HG03460 (cell line): ENCODE measurements at regions not wholly inside any gene's neighbourhood (a gene's known extent, or its start where the extent isn't known, plus 50 kb on each side); places are given as distances from the start of the nearest gene placed in this dataset.
A peak's percentile ranks its signal among the peaks of the same experiment; 100 is the strongest.
"Not testable (repeated sequence)": the region's sequence is repeated elsewhere in the genome, so short reads cannot be mapped to it uniquely, and the experiment has no call there.

Experiments
- ATAC-seq: cut with Tn5 transposase; IDR thresholded peaks from one replicate; pipeline ENCODE4 v1.9.1; 2021; ENCODE audit not compliant: unreplicated experiment

GRCh38 chr4:1589098-1589497 lies 95.0 kb downstream of the FAM53A start:
- ATAC-seq = no peak

DNA sequence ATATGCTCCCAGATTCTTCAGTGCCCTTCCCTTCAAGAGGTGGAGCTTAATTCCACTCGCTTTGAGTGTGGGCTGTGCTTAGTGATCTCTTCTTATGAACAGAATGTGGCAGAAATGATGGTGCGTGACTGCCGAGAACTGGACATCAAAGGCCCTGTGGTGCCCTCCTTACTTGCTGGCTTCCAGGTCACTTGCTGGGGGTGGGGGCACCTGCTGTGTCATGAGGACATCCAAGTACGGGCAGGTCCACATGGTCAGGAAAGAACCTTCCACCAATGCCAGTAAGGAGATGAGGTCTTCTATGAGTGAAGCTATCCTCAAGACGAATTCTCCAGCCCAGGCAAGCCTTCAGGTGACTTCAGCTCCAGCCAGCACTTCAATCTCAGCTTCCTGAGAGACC lies 95.8 kb downstream of the FAM53A start:
- no peak for ATAC-seq

GRCh38 chr4:1584498-1584897 lies 99.6 kb downstream of the FAM53A start:
- ATAC-seq = no peak

DNA sequence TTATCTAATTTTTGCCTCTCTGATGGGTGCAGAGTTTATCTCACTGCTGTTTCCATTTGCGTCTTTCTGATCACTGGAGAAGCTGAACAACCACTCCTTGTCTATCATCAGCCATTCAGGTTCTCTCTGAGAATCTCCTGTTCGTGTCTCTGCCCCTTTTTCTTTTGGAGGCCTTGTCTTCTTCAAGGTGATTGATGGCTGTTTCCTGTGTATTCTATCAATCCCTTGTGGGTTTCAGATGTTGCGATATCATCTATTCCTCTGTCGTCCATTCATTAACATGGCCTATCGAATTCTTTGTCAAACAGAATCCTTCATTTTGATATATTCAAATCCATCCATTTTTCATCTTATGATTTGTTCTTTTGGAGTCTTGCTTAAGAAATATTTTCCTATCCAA lies 100.3 kb downstream of the FAM53A start:
- no peak for ATAC-seq

DNA sequence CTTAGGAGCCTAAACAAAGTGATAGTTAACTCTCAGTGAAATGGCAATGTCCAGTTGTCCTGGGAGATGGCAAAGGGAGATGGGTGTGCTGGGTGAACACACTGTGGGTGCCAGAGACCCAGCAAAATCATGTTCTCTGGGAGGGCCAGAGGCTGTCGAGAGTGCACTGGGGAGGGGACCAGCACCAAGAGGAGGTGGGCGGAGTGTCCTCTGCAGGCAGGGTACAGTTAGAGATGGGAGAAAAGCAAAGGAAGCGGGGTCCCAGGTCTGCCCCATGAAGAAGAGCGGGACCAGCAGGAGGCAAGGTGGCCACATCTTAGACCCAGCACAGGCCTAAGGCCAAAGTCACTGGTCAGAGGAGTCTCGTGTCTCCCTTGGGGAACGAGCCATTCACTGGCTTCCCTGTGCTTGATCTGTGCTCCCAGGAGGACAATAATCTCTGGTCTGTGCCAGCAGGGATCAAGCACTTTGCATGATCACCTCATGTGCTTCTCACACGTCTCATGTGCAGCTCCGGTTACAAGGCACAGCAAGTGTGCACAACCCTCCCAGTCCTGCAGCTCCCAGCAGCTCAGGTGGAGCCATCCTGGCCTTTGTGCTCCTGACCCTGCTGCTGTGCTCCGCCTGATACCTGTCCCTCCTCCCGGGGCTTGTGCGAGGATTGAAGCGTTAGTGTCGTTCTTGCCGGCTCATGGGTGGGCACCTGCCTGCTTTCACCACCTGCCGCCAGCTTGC lies 100.9 kb downstream of the FAM53A start:
- ATAC-seq = no peak

DNA sequence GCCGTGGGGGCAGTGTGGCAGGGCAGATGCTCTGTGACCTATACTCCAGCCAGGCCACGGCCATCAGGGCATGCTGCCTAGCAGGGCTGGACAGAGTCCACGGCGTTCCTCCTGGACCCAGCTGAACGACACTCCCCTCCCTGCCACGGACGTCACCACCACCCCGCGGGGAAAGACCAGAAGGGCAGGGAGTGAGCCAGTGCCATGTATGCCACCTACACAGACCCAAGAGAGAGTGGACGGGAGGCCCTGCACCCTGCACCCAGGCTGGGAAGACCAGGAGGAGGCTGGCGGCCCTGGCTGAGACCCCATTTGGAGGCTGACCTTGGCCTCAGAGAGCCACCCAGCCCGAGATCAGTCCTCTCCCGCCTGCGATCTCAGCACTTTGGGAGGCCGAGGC lies 101.9 kb downstream of the FAM53A start:
- no peak for ATAC-seq

GRCh38 chr4:1581164-1581894 lies 102.8 kb downstream of the FAM53A start:
- not testable (repeated sequence) for ATAC-seq

DNA sequence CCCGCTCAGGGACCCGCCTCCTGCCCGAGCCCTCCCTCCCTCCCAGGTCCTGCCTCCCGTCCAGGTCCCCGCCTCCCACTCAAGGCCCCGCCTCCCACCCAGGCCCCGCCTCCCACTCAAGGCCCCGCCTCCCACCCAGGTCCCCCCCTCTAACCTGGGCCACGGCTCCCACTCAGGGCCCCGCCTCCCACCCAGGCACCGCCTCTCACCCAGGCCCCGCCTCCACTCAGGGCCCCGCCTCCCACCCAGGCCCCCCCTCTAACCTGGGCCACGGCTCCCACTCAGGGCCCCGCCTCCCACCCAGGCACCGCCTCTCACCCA lies 103.5 kb downstream of the FAM53A start:
- not testable (repeated sequence) for ATAC-seq

DNA sequence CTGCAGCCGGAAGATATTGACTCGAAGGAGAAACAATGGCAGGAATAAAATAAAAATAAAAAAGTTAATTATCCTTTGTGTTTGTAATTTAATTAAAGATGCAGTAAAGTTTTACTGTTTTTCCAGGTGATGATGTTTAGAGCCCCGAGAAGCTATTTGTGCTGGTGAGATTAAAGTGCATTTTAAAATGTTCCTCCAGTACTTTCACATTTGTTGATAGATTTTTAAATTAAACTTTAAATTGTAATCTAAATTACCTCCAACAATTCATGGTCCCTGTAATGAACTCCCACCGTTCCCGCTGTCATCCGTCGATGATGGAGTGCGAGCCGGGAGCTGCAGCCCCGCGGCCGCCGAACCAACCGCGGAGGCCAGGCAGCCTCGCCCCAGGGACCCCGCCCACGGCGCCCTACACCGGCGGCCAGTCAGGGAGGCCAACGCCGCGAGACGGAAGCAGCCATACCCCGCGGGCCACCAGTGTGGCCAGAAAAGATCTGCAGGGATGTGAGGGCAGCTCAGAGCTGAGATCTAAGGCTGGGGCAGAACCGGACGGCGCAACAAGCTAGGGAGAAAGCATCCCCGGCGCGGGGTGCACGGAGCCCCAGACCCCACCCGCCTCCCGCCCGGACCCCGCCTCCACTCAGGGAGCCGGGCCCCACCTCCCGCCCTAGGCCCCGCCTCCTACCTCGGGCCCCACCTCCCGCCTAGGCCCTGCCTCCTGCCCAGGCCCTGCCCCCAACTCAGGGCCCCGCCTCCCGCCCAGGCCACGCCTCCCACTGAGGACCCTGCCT lies 104.0 kb downstream of the FAM53A start:
- ATAC-seq = peak; percentile 39

DNA sequence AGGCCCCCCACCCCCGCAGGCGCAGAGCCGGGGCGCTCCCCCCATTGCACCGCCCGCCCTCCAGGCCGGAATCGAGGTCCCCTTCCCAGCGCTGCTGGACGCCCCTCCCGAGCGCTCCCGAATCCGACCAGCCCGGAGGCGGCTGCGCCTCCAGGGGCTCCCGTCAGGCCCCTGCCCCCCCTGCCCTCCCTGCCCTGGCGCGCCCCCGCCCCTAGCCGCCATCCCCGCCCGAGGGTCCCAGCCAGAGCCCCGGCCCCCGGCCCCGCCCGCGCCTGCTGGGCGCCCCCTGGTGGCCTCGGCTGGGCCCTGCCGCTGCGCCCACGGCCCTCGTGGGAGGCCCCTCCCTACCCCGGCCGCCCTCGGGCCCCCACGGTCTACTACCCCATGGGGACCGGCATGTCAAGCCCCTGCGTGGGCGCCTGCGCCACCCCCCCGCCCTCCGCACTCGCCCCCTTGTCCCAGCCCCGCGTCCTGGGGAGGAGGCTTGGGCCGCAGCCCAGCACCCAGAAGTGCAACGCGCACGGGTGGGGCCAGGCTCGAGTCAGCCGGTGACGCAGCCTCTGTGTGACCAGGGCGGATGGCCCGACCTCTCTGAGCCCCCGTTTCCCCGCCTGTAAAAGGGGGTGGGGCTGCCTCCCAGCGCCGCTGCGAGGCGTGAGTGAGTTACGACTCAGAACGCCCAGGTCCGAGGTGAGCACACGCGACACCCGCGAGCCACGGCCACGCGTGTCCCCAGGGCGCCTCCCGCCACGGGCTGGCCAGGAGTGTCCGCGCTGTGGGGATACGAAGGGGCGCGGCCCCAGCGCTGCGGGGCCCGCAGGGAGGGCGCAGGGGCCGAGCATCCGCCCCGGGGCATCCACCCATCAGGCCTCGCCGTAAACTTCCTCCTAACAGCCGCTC lies 104.9 kb downstream of the FAM53A start:
- ATAC-seq = peak; percentile 40

DNA sequence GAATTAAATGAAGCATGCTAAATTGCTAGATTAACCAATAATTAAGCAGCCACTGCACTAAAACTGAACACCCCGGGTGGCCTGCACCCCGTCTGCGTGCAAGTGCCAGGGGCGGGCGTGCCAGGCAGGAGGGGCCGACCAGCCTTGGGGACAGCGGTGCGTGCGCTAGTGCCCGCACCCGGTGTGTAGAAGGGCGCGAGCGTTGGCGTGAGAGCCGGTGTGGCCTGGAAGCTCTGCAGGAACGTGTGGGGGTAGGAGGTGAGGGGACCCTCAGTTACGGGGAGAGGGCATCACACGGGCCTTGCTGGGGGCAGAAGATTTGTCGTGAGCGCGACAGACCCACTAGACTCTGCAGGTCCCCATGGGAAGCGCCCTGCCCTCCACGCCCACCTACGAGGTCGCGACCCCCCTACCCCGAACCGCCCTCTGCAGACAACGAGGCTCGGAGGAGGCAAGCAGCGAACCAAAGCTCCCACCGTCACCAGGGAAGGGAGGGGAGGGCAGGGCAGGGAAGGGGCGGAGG lies 105.8 kb downstream of the FAM53A start:
- no peak for ATAC-seq

- ATAC-seq = no peak
Observed at GRCh38 chr4:1577822-1578217, 106.3 kb downstream of the FAM53A start.

DNA sequence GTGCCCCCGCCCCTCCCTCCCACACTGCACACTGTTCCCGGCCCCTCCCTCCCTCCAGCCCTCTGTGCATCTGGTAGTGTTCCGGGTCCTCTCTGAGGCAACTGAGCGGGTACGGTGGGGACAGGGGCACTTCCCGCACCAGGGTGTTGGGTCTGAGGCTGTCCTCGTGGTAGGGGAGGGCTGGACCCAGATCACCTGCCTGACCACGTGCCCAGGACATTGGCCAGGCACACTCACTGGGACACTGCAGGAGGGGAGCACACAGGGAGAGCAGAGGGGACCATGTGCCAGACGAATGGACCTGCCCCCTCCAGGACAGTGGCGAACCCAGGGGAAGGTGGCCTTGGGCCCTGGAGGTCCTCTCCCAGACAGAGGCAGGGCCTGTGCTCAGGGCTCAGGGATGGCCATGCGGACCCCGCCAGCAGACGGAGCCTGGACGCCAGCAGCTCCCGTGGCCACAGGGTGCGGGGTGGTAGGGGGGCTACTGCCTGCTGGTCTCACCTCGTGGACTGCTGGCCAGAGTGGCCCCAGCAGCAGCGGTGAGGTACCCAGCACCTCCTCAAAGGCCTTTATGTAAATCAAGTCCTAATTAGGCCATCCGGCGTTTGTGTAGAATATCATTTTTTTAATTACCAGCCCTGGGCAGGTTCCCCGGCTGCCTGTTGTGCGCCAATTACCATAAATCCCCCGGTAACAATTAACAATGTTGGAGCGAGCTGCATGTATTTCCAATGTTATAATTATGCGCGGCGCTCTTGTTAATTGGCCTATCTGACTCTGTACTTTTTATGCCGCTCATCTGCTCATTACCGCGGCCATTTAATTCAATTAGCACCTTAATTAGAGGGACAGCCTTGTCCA lies 106.9 kb downstream of the FAM53A start:
- ATAC-seq = no peak

DNA sequence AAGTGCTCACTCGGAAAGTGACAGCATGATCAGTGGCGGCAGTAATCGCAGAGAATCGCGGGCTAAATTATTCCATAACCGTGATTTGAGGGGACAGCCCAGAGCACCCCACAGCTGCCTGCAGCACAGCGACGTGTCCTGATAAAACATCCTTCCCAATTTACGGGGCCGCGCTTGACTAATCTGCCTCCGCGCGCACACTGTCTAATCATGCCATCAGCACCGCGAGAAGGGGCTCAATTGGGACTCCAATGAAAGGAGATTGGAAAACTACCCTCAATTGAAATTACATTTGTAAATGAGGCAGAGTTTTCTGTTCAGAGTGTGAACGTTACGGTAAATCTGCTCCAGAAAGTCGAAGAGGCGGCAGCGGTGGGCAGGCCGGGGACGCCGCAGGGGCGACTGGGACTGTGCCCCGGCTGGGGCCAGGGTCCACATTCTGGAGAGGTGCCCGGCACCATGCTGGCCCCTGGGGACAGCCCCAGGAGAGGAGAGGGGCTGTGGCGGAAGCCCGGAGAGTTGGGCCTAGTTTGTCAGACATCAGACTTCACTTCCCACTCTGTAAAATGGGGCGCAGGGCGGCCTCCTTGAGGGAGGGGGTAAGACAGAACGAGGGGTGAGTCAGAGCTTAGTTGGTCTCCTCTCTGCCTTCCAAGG lies 107.7 kb downstream of the FAM53A start:
- no peak for ATAC-seq

- ATAC-seq = no peak
Observed at GRCh38 chr4:1575418-1576303, 108.5 kb downstream of the FAM53A start.

DNA sequence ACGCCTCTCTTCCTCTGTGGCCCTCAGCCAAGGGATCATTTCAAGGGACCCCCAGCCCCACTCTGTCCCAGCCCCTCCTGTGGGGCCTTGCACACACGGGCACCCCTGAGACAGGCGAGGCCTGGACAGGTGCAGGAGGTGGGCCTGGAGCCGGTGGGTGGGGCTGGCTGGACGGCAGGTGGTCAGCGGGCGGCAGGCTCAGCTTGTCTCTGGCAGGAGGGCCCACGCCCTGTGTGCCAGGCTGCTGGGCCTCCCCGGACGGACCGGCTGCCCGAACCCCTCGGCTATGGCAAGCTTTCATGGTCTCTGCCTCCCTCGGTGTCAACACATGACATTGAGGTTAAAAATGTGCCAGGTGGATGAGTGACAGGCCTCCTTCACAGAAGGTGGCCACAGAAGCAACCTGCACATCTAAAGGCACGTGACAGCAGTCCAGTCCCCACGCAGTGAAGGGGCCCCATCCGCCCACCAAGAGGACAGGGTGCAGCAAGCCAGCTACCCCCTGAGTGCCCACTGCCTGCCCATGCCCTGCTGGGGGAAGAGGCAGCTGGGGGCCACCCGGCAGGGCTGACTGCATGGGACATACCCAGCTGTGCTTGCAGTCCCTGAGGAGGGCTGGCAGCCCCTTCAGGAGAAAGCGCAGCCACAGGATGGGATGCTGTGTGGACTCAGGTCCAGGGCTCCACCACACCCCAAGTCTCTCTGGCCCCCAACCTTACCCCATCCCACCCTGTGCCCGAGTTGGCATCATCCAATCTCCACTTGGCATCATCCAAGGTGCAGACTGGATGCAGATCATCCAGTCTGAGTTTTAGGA lies 109.3 kb downstream of the FAM53A start:
- ATAC-seq = no peak

- no peak for ATAC-seq
Observed at GRCh38 chr4:1573830-1574459, 110.2 kb downstream of the FAM53A start.
